ENCODE measurements at regions not wholly inside any gene's neighbourhood (a gene's known extent, or its start where the extent isn't known, plus 50 kb on each side); places are given as distances from the start of the nearest gene placed in this dataset.

DNA sequence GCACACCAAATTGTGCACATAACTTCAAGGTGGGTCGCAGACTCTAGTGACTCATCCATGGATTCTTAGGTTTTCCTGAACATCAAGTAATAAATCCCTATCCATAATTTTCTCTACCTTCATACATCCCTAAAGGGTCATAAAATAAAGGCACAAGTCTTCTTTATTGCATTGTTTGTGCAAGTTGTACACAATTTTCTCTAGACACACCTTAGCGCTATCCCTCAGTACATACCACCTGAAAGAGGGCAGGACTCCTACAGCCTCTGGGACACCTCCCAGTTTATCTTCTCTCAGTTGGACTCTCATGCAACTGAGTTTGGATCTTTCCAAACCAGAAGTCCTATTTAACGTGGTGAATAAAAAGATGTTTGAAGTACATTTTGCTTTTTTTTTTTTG is 168.5 kb upstream of the BMP4 start:
- Histone ChIP-seq H3K4me3 (no peak overlapping the region), H3K27ac (no peak overlapping the region)
- TF ChIP-seq CTCF (IDR thresholded peaks at IDR 0.05) = no peak
- DNase-seq (ENCODE audit: low spot score) = no peak

DNA sequence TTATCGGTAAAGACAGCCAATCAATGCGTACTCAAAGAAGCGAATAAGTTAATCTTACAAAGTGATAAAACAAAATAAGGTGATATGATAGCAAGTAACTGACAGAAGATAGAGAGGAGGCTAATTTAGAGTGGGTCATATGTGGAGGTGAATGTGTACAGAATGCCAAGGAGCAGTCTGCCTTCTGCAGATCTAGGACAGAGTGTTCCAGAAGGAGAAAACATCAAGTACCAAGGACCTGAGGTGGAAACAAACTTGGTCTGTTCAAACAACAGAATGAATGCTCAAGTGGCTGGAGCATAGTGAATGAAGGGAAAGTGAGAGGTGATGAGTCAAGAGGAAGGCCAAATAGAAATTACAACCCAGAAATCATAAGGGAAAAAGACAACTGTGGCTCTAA is 170.3 kb upstream of the BMP4 start:
- no peak for DNase-seq (ENCODE audit: low spot score)
- H3K27ac ChIP-seq = no peak overlapping the region
- no peak overlapping the region for H3K4me3 ChIP-seq
- TF ChIP-seq CTCF (IDR thresholded peaks at IDR 0.05) = no peak

DNA sequence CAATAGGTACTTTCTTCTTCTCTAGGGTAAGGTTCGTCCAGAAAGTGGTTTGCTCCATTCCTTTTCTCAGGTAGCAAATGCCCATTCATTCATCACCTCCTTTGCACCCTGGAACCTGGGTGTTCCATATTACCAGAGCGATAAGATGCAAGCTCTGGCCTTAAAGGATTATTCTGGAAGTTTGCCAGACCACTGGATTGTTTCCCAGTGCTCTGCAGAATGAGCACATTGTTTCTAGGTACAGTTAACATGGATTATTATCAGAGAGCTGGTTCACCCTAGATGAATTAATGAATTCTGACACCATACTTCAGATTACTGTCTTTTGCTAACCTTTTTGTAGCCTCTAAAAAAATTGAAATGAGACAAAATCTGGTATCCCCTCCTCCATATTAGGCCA is 170.9 kb upstream of the BMP4 start:
- no peak for TF ChIP-seq CTCF (IDR thresholded peaks at IDR 0.05)
- DNase-seq (ENCODE audit: low spot score) = no peak
- H3K27ac ChIP-seq = no peak overlapping the region
- no peak overlapping the region for H3K4me3 ChIP-seq

DNA sequence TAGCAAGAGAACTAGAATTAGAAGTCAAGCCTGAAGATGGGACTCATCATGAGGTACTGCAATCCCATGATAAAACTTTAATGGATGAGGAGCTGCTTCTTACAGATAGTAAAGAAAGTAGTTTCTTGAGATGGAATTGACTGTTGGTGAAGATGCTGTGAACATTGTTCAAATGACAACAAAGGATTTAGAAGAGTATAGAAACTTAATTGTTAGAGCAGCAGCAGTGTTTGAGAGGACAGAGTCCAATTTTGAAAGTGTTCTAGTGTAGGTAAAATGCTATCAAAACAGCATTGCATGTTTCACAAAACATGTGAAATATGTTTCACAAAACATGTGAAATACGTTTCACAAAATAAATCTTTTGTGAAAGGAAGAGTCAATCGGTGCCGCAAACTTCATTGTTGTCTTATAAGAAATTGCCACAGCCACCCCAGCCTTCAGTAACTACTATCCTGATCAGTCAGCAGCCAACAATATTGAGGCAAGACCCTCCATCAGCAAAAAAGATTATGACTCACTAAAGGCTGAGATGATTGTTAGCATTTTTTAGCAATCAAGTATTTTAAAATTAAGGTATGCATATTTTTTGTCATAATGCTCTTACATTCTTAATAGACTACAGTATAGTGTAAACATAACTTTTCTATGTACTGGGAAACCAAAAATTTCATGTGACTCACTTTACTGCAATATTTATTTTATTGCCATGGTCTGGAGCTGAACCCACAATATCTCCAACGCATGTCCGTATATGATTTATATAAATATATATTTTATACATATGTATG is 173.4 kb upstream of the BMP4 start:
- no peak for DNase-seq (ENCODE audit: low spot score)
- no peak for TF ChIP-seq CTCF (IDR thresholded peaks at IDR 0.05)
- H3K4me3 ChIP-seq = no peak overlapping the region
- H3K27ac ChIP-seq = no peak overlapping the region

- no peak for DNase-seq (ENCODE audit: low spot score)
- no peak overlapping the region for H3K27ac ChIP-seq
- TF ChIP-seq CTCF (IDR thresholded peaks at IDR 0.05) = no peak
- H3K4me3 ChIP-seq = no peak overlapping the region
Observed at GRCh38 chr14:54132496-54132895, 175.9 kb upstream of the BMP4 start.

DNA sequence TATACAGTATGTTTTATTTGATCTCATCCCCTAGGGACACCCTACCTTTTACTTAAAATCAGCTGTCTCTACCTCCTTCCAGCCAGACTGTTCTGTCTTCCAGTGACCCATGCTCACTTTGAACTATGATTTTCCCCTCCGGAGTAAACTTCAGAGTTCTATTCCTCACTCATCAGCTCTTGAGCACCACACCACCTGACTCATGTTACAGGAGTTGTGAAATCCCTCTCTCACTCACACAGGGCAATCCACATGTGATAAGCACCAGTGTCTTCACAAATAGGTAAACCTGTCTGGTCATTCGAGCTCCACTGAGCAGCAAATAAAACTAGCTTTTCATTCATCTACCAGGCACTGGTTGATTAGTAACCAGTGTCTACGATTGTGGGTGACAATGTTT is 177.3 kb upstream of the BMP4 start:
- no peak for DNase-seq (ENCODE audit: low spot score)
- Histone ChIP-seq H3K27ac (no peak overlapping the region), H3K4me3 (no peak overlapping the region)
- TF ChIP-seq CTCF (IDR thresholded peaks at IDR 0.05) = no peak

DNA sequence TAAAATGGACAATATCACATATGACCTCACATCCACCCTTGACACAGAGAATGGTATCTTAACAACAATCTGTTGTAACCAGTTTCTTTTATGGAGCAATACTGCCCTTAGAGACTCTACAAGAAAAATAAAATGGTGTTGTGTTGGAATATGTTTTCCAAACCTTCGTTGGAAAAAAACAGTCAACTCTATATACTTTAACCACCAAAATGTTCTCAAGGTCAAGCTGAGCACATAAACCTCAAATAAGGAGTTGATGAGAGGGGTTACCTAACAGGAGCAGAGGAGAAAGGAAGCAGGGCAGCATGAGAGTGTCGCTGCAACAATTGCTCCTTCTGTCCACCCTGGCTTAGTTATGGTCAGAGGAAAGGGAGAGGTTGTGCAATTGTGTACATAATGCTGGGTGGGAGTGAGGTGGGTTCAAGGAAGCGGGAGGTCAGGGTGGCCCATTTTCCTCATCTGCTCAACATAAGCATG is 179.2 kb upstream of the BMP4 start:
- Histone ChIP-seq H3K27ac (no peak overlapping the region), H3K4me3 (no peak overlapping the region)
- DNase-seq (ENCODE audit: low spot score) = no peak
- TF ChIP-seq CTCF (IDR thresholded peaks at IDR 0.05) = no peak
